ENCODE measurements at regions not wholly inside any gene's neighbourhood (a gene's known extent, or its start where the extent isn't known, plus 50 kb on each side); places are given as distances from the start of the nearest gene placed in this dataset.

DNA sequence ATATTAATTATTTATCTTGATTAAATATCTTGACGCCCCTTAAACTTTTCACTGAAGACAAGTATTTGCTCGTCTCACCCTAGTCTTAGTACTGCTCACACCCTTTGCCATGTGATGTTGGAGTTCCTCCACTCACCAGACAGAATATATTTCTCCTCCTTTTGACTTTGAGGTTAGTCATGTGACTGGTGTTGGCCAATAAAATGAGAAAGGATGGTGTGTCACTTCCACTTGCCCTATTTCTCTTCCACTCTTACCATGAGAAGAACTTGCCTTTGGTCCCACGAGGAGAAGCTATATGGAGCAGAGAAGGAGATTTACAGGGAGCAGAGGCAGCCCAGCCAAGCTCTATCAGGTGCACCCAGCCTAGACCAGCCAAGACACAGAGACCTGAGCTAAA is 64.9 kb upstream of the TAB2 start:
- DNase-seq, result no peak
- in situ Hi-C loops (cut with MboI; ENCODE audit: low pct_unique_long_range_greater_than_20kb, low sequenced_read_pairs), result no loop called here

DNA sequence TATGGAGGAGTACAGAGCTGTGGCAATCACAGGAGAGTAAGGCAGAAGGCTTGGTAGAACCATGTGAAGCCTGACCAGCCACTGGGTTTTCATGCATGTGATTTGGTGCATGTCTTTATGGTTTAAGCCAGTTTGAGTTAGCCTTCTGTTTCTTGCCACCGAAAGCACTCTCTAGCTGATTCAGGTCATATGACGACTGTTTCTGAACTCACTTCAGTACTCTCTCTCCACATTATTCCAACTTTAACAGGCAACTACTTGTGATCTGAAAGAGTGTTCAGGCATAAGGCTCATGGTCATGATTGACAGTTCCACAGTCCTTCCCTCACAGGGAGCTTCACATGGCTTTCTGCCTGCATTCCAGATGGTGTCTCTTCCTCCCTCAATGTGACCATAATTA is 63.3 kb upstream of the TAB2 start:
- in situ Hi-C loops (cut with MboI; ENCODE audit: low pct_unique_long_range_greater_than_20kb, low sequenced_read_pairs), result no loop called here
- no peak for DNase-seq

DNA sequence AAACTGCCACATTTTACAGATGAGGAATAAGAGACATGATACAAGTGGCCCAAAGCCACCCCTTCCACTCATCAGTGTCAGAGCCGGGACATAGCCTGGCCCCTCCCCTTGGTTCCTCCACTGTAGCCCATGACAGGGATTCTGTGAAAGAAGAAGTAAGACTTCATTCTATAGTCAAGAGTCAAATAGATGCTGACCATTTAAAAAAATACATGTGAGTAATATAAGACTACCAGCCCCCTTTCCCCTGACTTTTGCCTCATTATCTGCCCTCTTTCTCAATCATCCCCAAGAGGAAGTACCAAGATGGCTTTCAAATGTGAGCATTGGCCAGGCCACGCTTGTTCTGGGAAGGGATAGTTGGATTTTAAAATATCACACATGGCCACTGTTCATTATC is 57.8 kb upstream of the TAB2 start:
- DNase-seq, result no peak
- in situ Hi-C loops (cut with MboI; ENCODE audit: low pct_unique_long_range_greater_than_20kb, low sequenced_read_pairs), result no loop called here

DNA sequence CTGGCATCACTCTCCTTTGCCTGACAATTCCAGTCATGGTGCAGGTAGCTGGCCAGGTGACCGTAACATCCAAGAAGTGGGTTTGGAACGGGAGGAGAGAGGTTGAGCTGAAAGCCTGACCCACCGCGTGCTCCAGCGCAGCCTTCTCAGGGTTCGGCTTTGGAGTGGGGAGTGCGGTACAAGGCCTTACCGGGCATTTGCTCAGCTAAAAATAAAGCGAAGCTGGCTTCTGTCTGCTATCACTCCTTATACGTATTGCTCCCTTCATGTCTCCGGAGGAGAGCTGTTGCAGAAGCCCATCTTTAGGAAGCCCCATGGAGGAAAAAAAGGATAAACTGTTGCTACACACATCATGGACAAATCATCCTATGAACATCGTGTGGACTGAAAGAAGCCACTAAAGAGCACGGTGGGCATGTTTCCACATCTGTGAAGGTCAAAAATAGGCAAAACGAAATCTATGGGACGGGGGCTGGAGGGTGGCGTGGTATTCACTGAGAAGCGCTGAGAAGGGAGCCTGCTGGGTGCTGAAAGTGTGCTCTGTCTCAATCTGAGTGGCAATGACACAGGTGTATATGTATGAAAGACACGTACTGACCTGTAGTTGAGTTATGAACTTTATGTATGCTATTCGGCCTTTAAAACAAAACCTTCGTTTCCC is 57.2 kb upstream of the TAB2 start:
- no peak for DNase-seq
- in situ Hi-C loops (cut with MboI; ENCODE audit: low pct_unique_long_range_greater_than_20kb, low sequenced_read_pairs), result no loop called here

DNA sequence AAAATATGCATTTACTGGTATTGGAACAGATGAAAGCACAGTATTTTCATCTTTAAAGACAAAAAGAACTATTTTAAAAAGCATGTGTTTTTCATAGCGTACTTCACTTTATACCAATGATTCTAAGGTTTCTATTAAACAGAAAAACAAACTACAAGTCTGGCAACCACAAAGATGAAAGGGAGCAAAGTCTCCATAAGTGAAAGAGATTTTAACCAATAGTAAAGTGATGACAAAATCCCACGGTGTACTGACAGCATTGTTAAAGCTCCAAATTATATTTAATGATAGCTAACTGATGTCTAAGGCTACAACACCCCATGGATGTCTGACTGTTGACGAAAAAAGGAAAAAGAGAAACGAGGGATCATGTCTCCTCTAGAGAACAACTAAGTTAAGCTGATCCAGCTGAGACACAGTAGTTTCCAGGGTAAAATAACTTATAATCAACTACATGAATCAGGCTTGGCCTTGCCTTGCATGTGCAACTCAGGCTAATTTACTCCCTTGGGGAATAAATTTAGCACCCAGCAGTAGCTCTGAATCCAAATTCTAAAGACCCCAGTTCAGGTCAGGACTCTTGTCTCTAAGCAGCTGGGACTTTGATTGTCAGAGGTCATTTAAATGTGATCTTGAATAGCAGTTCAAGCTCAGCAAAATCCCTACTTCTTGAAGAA is 56.0 kb upstream of the TAB2 start:
- no peak for DNase-seq
- in situ Hi-C loops (cut with MboI; ENCODE audit: low pct_unique_long_range_greater_than_20kb, low sequenced_read_pairs), result no loop called here

DNA sequence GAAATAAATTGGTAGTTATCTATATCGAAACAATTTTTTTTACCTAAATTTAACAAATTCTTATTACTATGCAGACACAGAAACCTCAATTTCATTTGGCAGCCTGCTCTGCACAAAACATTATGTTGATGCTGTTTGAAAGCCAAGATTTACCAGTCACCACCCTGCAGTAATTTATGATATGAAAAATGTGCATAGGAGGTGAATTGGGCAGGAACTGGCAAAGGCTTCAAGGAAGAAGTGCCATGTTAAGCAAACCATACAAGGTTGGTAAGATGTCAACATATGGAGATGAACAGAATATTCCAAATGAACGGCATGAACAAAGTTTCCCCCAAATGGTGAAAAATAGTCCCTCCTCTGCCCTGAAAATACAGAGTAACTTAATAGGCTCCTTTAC is 54.2 kb upstream of the TAB2 start:
- in situ Hi-C loops (cut with MboI; ENCODE audit: low pct_unique_long_range_greater_than_20kb, low sequenced_read_pairs), result no loop called here
- DNase-seq, result no peak

DNA sequence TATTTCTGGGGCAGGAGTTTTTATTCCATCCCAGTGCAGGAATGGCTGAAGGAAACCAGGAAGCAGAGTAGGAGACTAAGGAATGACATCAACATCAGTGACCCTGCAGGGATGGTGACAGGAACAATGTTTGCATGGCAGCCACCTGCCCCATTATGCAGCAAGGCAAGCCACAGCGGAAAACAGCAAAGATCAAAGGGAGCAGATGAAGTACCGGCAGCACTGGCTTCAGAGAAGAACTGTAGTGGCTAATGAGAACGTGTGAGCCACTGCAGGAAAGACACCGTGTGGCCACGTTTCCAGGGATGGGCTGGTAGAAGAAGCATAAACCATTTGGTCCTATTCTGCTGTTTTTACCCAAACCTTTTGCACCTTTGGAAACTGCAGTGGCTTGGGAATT is 52.9 kb upstream of the TAB2 start:
- no peak for DNase-seq
- in situ Hi-C loops (cut with MboI; ENCODE audit: low pct_unique_long_range_greater_than_20kb, low sequenced_read_pairs), result no loop called here

DNA sequence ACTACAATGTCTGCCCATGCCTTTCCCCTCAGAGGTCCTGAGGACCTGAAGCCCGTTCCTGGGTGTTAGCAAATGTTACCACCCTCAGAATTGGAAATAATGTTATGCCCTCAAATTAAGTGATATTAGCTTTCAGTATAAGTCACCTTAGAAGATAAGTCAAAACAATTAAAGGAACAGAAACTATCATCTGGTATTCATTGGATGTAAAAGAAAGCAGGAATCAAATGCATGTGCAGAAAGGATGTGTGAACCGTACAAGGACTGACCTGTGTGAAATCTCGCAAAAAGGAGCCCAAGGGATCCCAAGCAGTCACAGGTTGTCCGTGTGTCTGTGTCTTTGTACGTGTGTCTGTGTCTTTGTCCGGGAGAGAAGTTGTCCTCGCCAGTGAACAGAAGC is 51.6 kb upstream of the TAB2 start:
- DNase-seq, result no peak
- in situ Hi-C loops (cut with MboI; ENCODE audit: low pct_unique_long_range_greater_than_20kb, low sequenced_read_pairs), result no loop called here

DNA sequence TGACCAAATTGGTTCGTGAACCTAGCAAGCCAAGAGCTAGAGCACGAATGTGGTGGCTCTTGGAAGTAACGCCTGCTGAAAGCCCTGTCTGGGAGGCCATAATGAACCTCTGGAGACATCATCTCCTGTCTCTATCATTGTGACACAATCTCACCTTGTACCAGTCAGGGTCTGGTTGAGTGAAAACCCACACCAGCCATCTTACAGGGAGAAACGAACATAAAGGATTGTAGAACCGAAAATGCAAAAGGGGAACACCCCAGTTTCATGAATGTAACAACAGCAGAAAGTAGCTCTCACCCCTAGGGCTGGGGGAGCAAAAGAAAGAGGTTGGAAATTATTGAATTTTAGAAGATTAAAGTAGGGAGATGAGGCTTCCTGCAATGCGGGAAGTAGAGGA is 50.9 kb upstream of the TAB2 start:
- in situ Hi-C loops (cut with MboI; ENCODE audit: low pct_unique_long_range_greater_than_20kb, low sequenced_read_pairs), result no loop called here
- no peak for DNase-seq

DNA sequence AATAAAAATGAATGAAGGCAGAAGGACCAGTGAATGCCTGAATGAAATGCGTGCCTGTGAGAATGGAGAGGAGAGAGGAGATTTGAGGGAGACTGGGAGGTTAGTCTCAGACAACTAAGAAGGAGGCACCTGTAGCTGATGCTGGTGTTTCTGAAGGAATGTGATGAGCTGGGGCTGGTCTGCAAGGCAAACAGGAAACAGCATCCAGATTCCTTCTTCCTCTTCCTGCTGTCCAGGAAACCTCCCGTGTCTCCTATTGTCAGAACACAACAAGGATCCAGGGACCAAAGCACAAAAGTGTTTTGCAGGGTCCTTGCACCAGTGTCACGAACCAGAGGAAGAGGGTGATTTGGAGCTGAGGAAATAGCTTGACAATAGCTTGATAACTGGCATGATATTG is 50.4 kb upstream of the TAB2 start:
- in situ Hi-C loops (cut with MboI; ENCODE audit: low pct_unique_long_range_greater_than_20kb, low sequenced_read_pairs), result no loop called here
- DNase-seq, result no peak

DNA sequence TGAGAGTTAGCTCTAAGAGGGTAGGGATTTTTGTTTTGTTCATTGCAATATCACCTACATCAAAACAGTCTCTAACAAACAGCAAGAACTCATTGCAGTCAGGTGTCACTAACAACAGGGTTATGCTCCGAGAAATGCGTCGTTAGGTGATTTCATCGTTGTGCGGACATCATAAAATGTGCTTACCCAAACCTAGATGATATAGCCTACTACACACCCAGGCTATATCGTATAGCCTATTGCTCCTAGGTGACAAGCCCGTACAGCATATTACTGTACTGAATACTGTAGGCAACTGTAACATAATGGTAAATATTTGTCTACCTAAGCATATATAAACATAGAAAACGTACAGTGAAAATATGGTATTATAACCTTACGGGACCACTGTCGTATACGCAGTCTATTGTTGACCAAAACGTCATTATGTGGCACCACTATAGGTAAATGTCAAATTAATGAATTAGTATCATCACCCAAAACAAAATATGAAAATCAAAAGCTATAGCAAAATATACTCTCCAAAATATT is 49.9 kb upstream of the TAB2 start:
- DNase-seq, result no peak
- in situ Hi-C loops (cut with MboI; ENCODE audit: low pct_unique_long_range_greater_than_20kb, low sequenced_read_pairs), result no loop called here

Measured in KBM-7 (cell line).